ENCODE measurements at regions not wholly inside any gene's neighbourhood (a gene's known extent, or its start where the extent isn't known, plus 50 kb on each side); places are given as distances from the start of the nearest gene placed in this dataset.
"Not testable (repeated sequence)": the region's sequence is repeated elsewhere in the genome, so short reads cannot be mapped to it uniquely, and the experiment has no call there.

DNA sequence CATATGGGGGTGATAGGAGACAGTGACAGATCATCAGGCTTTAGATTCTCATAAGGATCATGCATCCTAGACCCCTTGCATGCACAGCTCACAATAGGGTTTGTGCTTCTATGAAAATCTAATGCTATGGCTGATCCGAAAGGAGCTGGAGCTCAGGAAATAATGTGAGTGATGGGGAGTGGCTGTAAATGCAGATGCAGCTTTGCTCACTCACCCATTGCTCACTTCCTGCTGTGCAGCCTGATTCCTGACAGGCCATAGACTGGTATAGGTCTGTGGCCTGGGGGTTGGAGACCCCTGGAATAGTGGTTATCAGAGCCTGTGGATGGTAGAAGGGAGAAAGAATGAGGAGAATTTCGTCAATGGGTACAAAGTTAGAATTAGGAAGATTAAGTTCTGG, 2751.1 kb downstream of the ARAP2 start:
- ATAC-seq (ENCODE audit: low read depth) (no peak), DNase-seq (no peak)
- no peaks in the 10 kb centered on the region for H3K36me3 Mint-ChIP-seq (ENCODE audit: low read depth)
- H3K27ac Mint-ChIP-seq, result no peak overlapping the region
- no peaks in the 10 kb centered on the region for H3K4me1 Mint-ChIP-seq
- no peaks in the 10 kb centered on the region for H3K9me3 Mint-ChIP-seq
- intact Hi-C loops (cut with micrococcal nuclease), result no loop called here
- ChIA-PET POLR2A (no interaction called here), CTCF (no interaction called here)
- TF ChIP-seq, protein P1, sequence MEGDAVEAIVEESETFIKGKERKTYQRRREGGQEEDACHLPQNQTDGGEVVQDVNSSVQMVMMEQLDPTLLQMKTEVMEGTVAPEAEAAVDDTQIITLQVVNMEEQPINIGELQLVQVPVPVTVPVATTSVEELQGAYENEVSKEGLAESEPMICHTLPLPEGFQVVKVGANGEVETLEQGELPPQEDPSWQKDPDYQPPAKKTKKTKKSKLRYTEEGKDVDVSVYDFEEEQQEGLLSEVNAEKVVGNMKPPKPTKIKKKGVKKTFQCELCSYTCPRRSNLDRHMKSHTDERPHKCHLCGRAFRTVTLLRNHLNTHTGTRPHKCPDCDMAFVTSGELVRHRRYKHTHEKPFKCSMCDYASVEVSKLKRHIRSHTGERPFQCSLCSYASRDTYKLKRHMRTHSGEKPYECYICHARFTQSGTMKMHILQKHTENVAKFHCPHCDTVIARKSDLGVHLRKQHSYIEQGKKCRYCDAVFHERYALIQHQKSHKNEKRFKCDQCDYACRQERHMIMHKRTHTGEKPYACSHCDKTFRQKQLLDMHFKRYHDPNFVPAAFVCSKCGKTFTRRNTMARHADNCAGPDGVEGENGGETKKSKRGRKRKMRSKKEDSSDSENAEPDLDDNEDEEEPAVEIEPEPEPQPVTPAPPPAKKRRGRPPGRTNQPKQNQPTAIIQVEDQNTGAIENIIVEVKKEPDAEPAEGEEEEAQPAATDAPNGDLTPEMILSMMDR (IDR thresholded peaks at IDR 0.05), result no peak
- H3K27me3 Mint-ChIP-seq, result no peaks in the 10 kb centered on the region
- H3K4me3 Mint-ChIP-seq, result no peak overlapping the region

DNA sequence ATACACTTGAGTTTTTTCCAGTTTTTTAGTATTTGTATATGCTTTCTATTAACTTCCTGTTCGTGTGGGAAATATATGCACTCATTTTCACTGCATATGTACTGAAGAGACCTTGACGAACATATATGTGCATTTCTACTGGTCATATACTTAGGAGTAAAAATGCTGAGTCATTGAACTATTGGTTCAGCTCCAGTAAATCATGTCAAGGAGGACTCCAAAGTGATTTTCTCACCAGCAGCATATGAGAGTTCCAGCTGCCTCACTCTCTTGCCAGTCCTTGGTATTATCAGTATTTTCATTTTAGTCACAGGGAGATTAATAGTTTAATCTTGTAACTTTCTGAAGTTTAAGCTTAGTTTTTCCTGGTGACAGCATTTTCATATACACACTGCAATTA, 2750.2 kb downstream of the ARAP2 start:
- CTCF ChIA-PET, result no interaction called here
- intact Hi-C loops (cut with micrococcal nuclease), result no loop called here
- no peak for DNase-seq
- Mint-ChIP-seq H3K27me3 (no peaks in the 10 kb centered on the region), H3K36me3 (ENCODE audit: low read depth) (no peaks in the 10 kb centered on the region), H3K27ac (no peak overlapping the region), H3K4me1 (no peaks in the 10 kb centered on the region), H3K9me3 (peaks cover 4% of the 10 kb centered on the region), H3K4me3 (no peak overlapping the region)
- TF ChIP-seq, protein P1 (IDR thresholded peaks at IDR 0.05), result no peak
- ATAC-seq (ENCODE audit: low read depth), result no peak
- POLR2A ChIA-PET, result no interaction called here

DNA sequence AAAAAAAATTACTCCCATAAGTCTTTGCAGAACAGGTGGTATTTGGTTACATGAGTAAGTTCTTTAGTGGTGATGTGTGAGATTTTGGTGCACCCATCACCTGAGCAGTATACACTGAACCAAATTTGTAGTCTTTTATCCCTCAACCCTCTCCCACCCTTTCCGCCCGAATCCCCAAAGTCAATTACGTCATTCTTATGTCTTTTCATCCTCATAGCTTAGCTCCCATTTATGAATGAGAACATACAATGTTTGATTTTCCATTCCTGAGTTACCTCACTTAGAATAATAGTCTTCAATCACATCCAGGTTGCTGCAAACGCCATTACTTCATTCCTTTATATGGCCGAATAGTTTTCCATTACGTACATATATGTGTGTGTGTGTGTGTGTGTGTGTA, 2742.7 kb downstream of the ARAP2 start:
- H3K27me3 Mint-ChIP-seq; intact Hi-C loops (cut with micrococcal nuclease); CTCF ChIA-PET; DNase-seq; ATAC-seq (ENCODE audit: low read depth); H3K4me1 Mint-ChIP-seq; H3K36me3 Mint-ChIP-seq (ENCODE audit: low read depth); H3K4me3 Mint-ChIP-seq; H3K27ac Mint-ChIP-seq; POLR2A ChIA-PET: not testable (repeated sequence)
- peaks cover 19% of the 10 kb centered on the region for H3K9me3 Mint-ChIP-seq

DNA sequence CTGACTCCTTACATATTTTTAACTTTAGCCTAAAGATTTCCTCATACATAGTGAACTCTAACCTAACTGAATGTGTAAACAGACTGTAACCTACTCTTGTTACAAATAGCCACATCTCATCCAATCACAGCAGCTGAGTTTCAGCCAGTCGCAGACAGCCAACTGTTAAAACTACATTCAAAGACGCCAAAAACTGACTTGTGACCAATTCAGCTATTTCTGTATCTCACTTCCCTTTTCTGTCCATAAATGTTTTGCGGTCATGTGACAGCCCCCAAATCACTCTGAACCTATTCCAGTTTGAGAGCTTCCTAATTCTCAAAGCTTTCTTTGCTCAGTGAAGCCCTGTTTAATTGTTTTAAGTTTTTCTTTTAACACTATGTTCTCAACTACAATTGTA, 2731.9 kb downstream of the ARAP2 start:
- H3K27me3 Mint-ChIP-seq, result no peaks in the 10 kb centered on the region
- ChIA-PET POLR2A (no interaction called here), CTCF (no interaction called here)
- no peak overlapping the region for H3K4me3 Mint-ChIP-seq
- H3K4me1 Mint-ChIP-seq, result no peaks in the 10 kb centered on the region
- H3K36me3 Mint-ChIP-seq (ENCODE audit: low read depth), result no peaks in the 10 kb centered on the region
- intact Hi-C loops (cut with micrococcal nuclease), result no loop called here
- H3K27ac Mint-ChIP-seq, result no peak overlapping the region
- DNase-seq (no peak), ATAC-seq (ENCODE audit: low read depth) (no peak)
- TF ChIP-seq, protein P1 (IDR thresholded peaks at IDR 0.05), result no peak
- peaks cover 16% of the 10 kb centered on the region for H3K9me3 Mint-ChIP-seq

DNA sequence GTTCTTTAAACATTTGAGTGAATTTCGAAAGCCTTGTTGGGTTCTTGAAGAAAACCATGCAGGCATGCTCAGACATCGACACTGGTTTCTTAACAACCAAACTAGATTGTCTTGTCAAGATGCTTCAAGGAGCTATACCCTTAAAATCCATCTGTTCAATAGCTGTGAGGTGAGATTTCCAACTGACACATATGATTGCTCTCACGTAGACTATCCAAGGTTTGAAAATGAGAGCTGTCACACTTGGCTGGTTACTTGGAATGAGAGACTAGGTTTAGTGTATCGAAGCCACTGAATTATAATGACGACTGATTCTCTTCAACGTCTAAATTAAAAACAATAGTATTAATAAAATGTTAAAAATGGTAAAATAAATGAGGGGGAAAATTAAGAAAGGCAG, 2725.5 kb downstream of the ARAP2 start:
- intact Hi-C loops (cut with micrococcal nuclease), result no loop called here
- H3K4me3 Mint-ChIP-seq, result no peak overlapping the region
- no peaks in the 10 kb centered on the region for H3K27me3 Mint-ChIP-seq
- ChIA-PET POLR2A (no interaction called here), CTCF (no interaction called here)
- TF ChIP-seq, protein P1 (IDR thresholded peaks at IDR 0.05), result no peak
- no peaks in the 10 kb centered on the region for H3K4me1 Mint-ChIP-seq
- ATAC-seq (ENCODE audit: low read depth), result no peak
- H3K9me3 Mint-ChIP-seq, result peaks cover 13% of the 10 kb centered on the region
- no peak overlapping the region for H3K27ac Mint-ChIP-seq
- no peaks in the 10 kb centered on the region for H3K36me3 Mint-ChIP-seq (ENCODE audit: low read depth)
- no peak for DNase-seq

DNA sequence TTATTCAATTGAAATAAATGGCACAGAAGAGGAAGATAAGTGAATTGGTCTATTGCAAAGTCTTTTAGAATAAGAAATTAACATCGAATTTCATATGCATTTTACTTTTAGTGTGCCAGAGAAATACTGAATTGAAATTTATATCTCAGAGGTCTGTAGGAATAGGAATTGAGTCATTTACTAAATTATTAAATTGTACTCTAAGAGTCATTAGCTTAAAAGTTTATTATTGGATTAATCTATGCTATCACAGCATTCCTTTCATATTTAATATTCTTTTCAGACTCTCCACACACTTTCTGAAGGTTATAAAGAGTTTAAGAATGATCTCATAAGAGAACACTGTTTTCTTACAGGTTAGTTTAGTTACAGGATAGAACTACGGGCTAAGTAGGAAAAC, 2711.5 kb downstream of the ARAP2 start:
- no peaks in the 10 kb centered on the region for H3K4me1 Mint-ChIP-seq
- no peaks in the 10 kb centered on the region for H3K27me3 Mint-ChIP-seq
- CTCF ChIA-PET, result no interaction called here
- no peak overlapping the region for H3K4me3 Mint-ChIP-seq
- intact Hi-C loops (cut with micrococcal nuclease), result no loop called here
- H3K9me3 Mint-ChIP-seq, result peaks cover 2% of the 10 kb centered on the region
- TF ChIP-seq, protein P1 (IDR thresholded peaks at IDR 0.05), result no peak
- ATAC-seq (ENCODE audit: low read depth) (no peak), DNase-seq (no peak)
- POLR2A ChIA-PET, result no interaction called here
- H3K36me3 Mint-ChIP-seq (ENCODE audit: low read depth), result no peaks in the 10 kb centered on the region
- no peak overlapping the region for H3K27ac Mint-ChIP-seq

Data from activated B cell treated with CpG ODN at 0.5 μM for 24 hours (primary cell).